Suprapubic skin (tissue), 4 donors: ENCODE measurements at regions not wholly inside any gene's neighbourhood (a gene's known extent, or its start where the extent isn't known, plus 50 kb on each side); places are given as distances from the start of the nearest gene placed in this dataset.

Experiments used
- DNase-seq, 2 donors: peaks; one replicate each; pipeline ENCODE4 v3.0.0-alpha.2; 2019; ENCODE audit warnings: low spot score in 2 of 2
- H3K27ac ChIP-seq: fragments of 200-600 bp; sonication (generic); one replicate; pipeline ENCODE4 v1.5.1; 2019
- H3K27me3 ChIP-seq: fragments of 200-600 bp; sonication (generic); one replicate; pipeline ENCODE4 v1.5.1; 2019
- H3K36me3 ChIP-seq: fragments of 200-600 bp; sonication (generic); one replicate; pipeline ENCODE4 v1.5.1; 2019
- H3K4me1 ChIP-seq: fragments of 200-600 bp; sonication (generic); one replicate; pipeline ENCODE4 v1.5.1; 2019
- H3K4me3 ChIP-seq: fragments of 200-600 bp; sonication (generic); one replicate; pipeline ENCODE4 v1.5.1; 2019; ENCODE audit warnings: mild to moderate bottlenecking
- H3K9me3 ChIP-seq: fragments of 200-600 bp; sonication (generic); one replicate; pipeline ENCODE4 v1.5.1; 2019
- EP300 ChIP-seq: sonication (generic); formaldehyde crosslinking; IDR thresholded peaks from one replicate; pipeline ENCODE4 v1.6.1; 2017; ENCODE audit warnings: antibody characterized with exemption
- POLR2A ChIP-seq, 2 donors: fragments of 450-650 bp; IDR thresholded peaks; one replicate each; pipeline ENCODE4 v1.6.1; 2017; ENCODE audit warnings: antibody characterized with exemption in 2 of 2, mild to moderate bottlenecking in 2 of 2, moderate library complexity in 2 of 2
- POLR2AphosphoS5 ChIP-seq, 3 donors: sonication (generic); formaldehyde crosslinking; IDR thresholded peaks; one replicate each; pipeline ENCODE4 v1.6.1; 2017; ENCODE audit warnings: antibody characterized with exemption in 3 of 3
- WGBS: methylation state at CpG from one replicate; pipeline ENCODE4 v1.1.5; 2018; 5-methylcytosine and 5-hydroxymethylcytosine counted together
- TF ChIP-seq, protein P1 (sequence below), 2 donors: fragments of 200-600 bp in 1 of 2; fragments of 450-650 bp in 1 of 2; sonication (generic) in 1 of 2; IDR thresholded peaks; one replicate each; pipeline ENCODE4 v1.5.1; 2016 to 2019; ENCODE audit warnings: antibody characterized with exemption in 2 of 2, mild to moderate bottlenecking in 1 of 2, moderate library complexity in 1 of 2

DNA sequence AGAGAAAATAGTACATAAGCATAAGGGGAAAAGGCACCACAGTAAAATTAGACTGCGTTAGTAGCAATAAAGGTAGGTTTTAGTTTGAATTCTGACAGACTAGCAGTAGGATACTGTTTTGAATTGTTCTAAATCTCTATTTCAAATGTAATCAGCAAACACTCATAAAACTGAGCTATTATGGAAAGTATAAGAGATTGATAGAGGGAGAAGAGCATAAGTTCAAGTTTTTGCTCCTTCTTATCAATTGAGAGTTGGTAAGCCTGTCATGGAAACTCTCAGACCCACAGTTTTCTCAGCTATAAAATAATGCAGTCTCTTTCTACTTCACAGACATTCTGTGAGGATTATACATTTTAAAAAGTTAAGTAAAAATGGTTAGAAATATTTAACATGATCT, 840.2 kb upstream of the CNTN5 start:
- H3K36me3 ChIP-seq = no peaks in the 10 kb centered on the region
- TF ChIP-seq EP300 (no peak), POLR2AphosphoS5 (IDR thresholded peaks at IDR 0.05) (no peak), POLR2A (IDR thresholded peaks at IDR 0.05) (no peak)
- TF ChIP-seq, protein P1, sequence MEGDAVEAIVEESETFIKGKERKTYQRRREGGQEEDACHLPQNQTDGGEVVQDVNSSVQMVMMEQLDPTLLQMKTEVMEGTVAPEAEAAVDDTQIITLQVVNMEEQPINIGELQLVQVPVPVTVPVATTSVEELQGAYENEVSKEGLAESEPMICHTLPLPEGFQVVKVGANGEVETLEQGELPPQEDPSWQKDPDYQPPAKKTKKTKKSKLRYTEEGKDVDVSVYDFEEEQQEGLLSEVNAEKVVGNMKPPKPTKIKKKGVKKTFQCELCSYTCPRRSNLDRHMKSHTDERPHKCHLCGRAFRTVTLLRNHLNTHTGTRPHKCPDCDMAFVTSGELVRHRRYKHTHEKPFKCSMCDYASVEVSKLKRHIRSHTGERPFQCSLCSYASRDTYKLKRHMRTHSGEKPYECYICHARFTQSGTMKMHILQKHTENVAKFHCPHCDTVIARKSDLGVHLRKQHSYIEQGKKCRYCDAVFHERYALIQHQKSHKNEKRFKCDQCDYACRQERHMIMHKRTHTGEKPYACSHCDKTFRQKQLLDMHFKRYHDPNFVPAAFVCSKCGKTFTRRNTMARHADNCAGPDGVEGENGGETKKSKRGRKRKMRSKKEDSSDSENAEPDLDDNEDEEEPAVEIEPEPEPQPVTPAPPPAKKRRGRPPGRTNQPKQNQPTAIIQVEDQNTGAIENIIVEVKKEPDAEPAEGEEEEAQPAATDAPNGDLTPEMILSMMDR (IDR thresholded peaks at IDR 0.05) = no peak
- no peak overlapping the region for H3K4me3 ChIP-seq
- no peaks in the 10 kb centered on the region for H3K9me3 ChIP-seq
- no peaks in the 10 kb centered on the region for H3K4me1 ChIP-seq
- no peak for DNase-seq
- H3K27ac ChIP-seq = no peak overlapping the region
- H3K27me3 ChIP-seq = no peaks in the 10 kb centered on the region
- WGBS = 55% methylated on average over 1 of the region's 1 CpG

DNA sequence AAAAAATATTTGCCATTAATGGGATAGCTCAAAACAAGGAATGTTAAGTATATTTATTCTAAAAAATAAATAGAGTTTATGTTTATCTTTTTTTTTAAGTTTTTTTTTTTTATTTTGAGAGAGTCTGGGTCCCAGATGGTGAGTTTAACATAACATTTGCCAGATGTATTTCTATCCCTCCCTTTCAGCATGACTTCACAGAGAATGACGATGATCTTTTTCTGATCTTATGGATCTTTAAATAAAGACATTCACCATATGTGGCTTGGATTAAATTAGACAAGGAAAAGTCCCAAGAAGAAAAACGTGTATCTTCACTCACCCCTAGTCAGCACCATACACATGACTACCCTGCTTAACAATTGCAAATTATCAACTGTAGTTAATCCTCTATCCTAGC, 839.8 kb upstream of the CNTN5 start:
- no peak overlapping the region for H3K4me3 ChIP-seq
- no peak for DNase-seq
- no peaks in the 10 kb centered on the region for H3K27me3 ChIP-seq
- no peaks in the 10 kb centered on the region for H3K9me3 ChIP-seq
- H3K4me1 ChIP-seq = no peaks in the 10 kb centered on the region
- 47% methylated on average over 2 of the region's 2 CpGs for WGBS
- no peaks in the 10 kb centered on the region for H3K36me3 ChIP-seq
- H3K27ac ChIP-seq = no peak overlapping the region
- no peak for TF ChIP-seq POLR2A (IDR thresholded peaks at IDR 0.05)
- TF ChIP-seq, protein P1 (IDR thresholded peaks at IDR 0.05) = no peak
- no peak for TF ChIP-seq POLR2AphosphoS5 (IDR thresholded peaks at IDR 0.05)

DNA sequence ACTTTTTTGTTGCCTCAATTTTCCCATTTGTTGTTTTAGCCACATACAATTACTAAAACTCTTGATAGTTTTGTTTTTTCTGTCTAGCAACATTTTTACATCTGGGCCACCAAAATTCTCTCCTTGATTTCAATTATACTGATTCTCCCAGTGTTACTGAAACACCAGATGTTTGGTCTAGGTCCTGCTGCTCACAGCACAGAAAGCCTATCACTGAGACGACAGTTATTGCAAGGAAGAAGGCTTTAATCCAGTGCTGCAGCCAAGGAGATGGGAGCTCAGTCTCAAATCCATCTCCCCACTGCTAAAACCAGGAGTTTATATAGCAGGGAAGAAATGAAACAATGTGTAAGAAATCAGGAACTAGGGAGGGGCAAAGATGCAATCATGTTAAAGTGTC, 837.7 kb upstream of the CNTN5 start:
- H3K27ac ChIP-seq = no peak overlapping the region
- H3K36me3 ChIP-seq = no peaks in the 10 kb centered on the region
- DNase-seq = no peak
- no peak for TF ChIP-seq POLR2A (IDR thresholded peaks at IDR 0.05)
- H3K4me1 ChIP-seq = no peaks in the 10 kb centered on the region
- H3K4me3 ChIP-seq = no peak overlapping the region
- H3K9me3 ChIP-seq = no peaks in the 10 kb centered on the region
- H3K27me3 ChIP-seq = no peaks in the 10 kb centered on the region
- WGBS = 85% methylated on average over 1 of the region's 1 CpG

DNA sequence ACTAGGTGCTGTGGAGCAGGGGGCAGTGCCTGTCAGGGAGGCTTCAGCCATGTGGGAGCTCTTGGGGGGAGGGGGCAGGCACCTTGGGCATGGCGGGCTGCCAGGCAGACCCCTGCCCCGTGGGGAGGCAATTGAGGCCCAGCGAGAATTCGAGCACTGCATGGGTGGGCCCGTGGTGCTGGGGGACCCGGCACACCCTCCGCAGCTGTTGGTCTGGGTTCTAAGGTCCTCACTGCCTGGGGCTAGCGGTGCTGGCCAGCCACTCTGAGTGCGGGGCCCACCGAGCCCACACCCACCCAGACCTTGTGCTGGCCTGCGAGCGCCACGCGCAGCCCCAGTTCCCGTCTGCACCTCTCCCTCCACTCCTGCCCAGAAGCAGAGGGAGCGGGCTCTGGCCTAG, 835.5 kb upstream of the CNTN5 start:
- Histone ChIP-seq H3K27me3 (no peaks in the 10 kb centered on the region), H3K9me3 (no peaks in the 10 kb centered on the region), H3K4me3 (no peak overlapping the region), H3K27ac (no peak overlapping the region), H3K36me3 (no peaks in the 10 kb centered on the region), H3K4me1 (no peaks in the 10 kb centered on the region)
- 96% methylated on average over 13 of the region's 16 CpGs for WGBS
- DNase-seq = no peak
- TF ChIP-seq POLR2A (IDR thresholded peaks at IDR 0.05) (no peak), EP300 (no peak), POLR2AphosphoS5 (IDR thresholded peaks at IDR 0.05) (no peak)
- TF ChIP-seq, protein P1 (IDR thresholded peaks at IDR 0.05) = no peak

DNA sequence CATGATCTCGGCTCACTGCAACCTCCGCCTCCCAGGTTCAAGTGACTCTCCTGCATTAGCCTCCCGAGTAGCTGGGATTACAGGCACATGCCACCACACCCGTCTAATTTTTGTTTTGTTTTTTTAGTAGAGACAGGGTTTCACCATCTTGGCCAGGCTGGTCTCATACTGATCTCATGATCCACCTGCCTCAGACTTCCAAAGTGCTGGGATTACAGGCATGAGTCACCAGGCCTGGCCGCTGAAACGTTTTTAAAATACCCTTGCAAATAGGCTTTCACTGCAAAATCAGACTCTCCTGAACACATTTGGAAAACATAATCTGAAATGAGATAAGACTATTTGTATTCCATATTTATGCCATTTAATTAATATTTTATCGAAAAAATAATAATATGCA, 826.1 kb upstream of the CNTN5 start:
- Histone ChIP-seq H3K4me1 (no peaks in the 10 kb centered on the region), H3K36me3 (no peaks in the 10 kb centered on the region), H3K4me3 (no peak overlapping the region), H3K27me3 (no peaks in the 10 kb centered on the region), H3K9me3 (no peaks in the 10 kb centered on the region), H3K27ac (no peak overlapping the region)
- 89% methylated on average over 7 of the region's 7 CpGs for WGBS
- no peak for DNase-seq
- no peak for TF ChIP-seq POLR2AphosphoS5 (IDR thresholded peaks at IDR 0.05)
- no peak for TF ChIP-seq POLR2A (IDR thresholded peaks at IDR 0.05)
- TF ChIP-seq EP300 = no peak
- TF ChIP-seq, protein P1 (IDR thresholded peaks at IDR 0.05) = no peak

DNA sequence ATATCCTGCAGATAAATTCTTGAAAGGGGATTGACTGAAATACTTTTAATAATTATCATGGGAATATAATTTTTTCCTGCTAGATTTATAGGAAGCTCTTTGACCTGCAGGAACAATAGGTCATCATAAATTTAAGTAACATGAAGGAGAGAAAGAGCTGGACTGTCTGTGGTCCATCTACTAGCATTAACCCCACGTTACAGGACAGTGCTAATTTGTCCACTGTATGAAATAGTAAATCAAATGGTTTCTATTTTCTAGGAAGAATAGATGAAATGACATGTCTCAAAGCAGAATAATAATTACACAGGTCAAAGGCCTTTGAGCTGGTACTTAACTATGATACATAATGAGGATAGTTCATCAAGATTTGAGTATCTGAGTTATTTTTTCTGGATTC, 825.4 kb upstream of the CNTN5 start:
- 45% methylated on average over 1 of the region's 1 CpG for WGBS
- no peaks in the 10 kb centered on the region for H3K4me1 ChIP-seq
- no peak overlapping the region for H3K4me3 ChIP-seq
- no peaks in the 10 kb centered on the region for H3K36me3 ChIP-seq
- no peaks in the 10 kb centered on the region for H3K9me3 ChIP-seq
- TF ChIP-seq POLR2AphosphoS5 (IDR thresholded peaks at IDR 0.05) (no peak), POLR2A (IDR thresholded peaks at IDR 0.05) (no peak), EP300 (no peak)
- TF ChIP-seq, protein P1 (IDR thresholded peaks at IDR 0.05) = no peak
- H3K27me3 ChIP-seq = no peaks in the 10 kb centered on the region
- DNase-seq = no peak
- H3K27ac ChIP-seq = no peak overlapping the region
